ENCODE measurements at regions not wholly inside any gene's neighbourhood (a gene's known extent, or its start where the extent isn't known, plus 50 kb on each side); places are given as distances from the start of the nearest gene placed in this dataset.

DNA sequence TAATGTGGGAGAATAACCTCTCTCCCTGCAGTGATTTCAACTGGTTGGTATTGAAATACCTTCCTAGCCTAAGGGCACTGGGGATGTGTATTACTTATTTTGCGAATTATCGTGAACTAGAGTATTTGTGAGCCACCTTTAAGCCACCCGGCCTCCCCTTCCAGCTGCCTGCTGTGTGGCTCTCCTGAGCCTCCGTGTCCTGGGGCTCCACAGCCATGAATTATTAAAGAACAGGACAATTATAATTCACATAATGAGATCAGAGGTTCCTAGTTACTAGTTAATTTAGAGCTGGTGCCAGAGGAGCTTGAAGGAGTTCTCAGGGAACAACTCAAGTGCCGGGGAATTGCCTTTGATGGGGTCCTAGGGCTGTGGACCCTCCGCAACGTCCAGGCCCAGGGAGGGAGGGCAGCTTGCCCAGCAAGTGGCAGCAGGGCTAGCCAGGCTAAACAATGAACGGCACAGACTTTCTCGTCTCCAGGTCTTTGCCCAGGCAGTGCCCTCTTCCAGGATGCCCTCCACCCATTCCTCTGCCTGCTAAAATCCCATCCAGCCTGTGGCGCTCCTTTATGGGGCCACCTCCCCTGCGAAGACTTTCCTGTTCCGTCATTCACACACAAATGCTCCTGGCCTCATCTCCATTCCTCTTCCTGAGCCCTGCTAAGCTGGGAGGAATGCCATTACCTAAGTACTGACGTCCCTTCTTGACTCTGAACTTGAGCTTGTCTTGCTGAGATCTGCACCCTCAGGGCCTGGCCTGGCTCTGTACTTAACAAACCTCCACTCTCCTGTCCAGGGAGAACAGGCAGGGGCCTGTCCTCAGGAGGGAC lies 91.5 kb downstream of the RTL6 start:
- DNase-seq (ENCODE audit: low read depth, low spot score), result no peak
- Histone ChIP-seq H3K4me3 (replicated peaks in 1 of 3; ENCODE audit: insufficient read depth in 1 of 3, low read depth in 1 of 3, low read length in 3 of 3) (no peak overlapping the region), H3K36me3 (ENCODE audit: control insufficient read depth in 2 of 2, extremely low read depth in 1 of 2, insufficient read depth in 2 of 2, low read length in 2 of 2) (no peaks in the 10 kb centered on the region), H3K9me1 (replicated peaks; ENCODE audit: control insufficient read depth, extremely low read depth, insufficient read depth, low read length) (no peaks in the 10 kb centered on the region), H4K20me1 (replicated peaks; ENCODE audit: control insufficient read depth, extremely low read depth, insufficient read depth, low read length) (no peaks in the 10 kb centered on the region), H3K27me3 (ENCODE audit: control insufficient read depth in 2 of 2, insufficient read depth in 2 of 2, low read length in 2 of 2) (no peaks in the 10 kb centered on the region), H3K9me3 (replicated peaks; ENCODE audit: control insufficient read depth, insufficient read depth, low read length) (no peaks in the 10 kb centered on the region), H3K4me2 (ENCODE audit: insufficient read depth, low read length) (no peak overlapping the region), H3K4me1 (ENCODE audit: control insufficient read depth, extremely low read depth, insufficient read depth, low read length) (no peaks in the 10 kb centered on the region), H3K27ac (ENCODE audit: insufficient read depth, low read depth, low read length) (no peak overlapping the region), H3K9ac (replicated peaks; ENCODE audit: extremely low read depth, insufficient read depth, low read length) (no peak overlapping the region), H2AFZ (ENCODE audit: low read depth, low read length) (no peak overlapping the region), H3K79me2 (ENCODE audit: control insufficient read depth, insufficient read depth, low read length) (no peaks in the 10 kb centered on the region)
- no peak for FAIRE-seq
- BruUV-seq (replicated peaks), result no TSS peak
- POLR2A ChIA-PET, result no interaction called here
- CTCF ChIA-PET, result no interaction called here
- dilution Hi-C loops (cut with MboI; ENCODE audit: extremely low pct_ligation_motif_present, low sequenced_read_pairs), result no loop called here
- intact Hi-C loops (cut with micrococcal nuclease), result no loop called here
- TF ChIP-seq POLR2AphosphoS5 (IDR thresholded peaks at IDR 0.05; ENCODE audit: insufficient read depth, low read depth, low read length) (no peak), JUN (IDR thresholded peaks at IDR 0.05; ENCODE audit: borderline replicate concordance, insufficient read depth, insufficient read length, low read depth) (no peak), FOS (IDR thresholded peaks at IDR 0.05; ENCODE audit: borderline replicate concordance, insufficient read depth, low read length) (no peak), GATA2 (IDR thresholded peaks at IDR 0.05; ENCODE audit: insufficient read depth, insufficient read length, low read depth, low read length) (no peak), MYC (IDR thresholded peaks at IDR 0.05; ENCODE audit: low read depth, low read length) (no peak), POLR2A (IDR thresholded peaks at IDR 0.05; ENCODE audit: low read depth, low read length) (no peak), EZH2 (IDR thresholded peaks at IDR 0.05; ENCODE audit: borderline replicate concordance, low read depth, low read length, severe bottlenecking) (no peak)
- TF ChIP-seq, protein P1, sequence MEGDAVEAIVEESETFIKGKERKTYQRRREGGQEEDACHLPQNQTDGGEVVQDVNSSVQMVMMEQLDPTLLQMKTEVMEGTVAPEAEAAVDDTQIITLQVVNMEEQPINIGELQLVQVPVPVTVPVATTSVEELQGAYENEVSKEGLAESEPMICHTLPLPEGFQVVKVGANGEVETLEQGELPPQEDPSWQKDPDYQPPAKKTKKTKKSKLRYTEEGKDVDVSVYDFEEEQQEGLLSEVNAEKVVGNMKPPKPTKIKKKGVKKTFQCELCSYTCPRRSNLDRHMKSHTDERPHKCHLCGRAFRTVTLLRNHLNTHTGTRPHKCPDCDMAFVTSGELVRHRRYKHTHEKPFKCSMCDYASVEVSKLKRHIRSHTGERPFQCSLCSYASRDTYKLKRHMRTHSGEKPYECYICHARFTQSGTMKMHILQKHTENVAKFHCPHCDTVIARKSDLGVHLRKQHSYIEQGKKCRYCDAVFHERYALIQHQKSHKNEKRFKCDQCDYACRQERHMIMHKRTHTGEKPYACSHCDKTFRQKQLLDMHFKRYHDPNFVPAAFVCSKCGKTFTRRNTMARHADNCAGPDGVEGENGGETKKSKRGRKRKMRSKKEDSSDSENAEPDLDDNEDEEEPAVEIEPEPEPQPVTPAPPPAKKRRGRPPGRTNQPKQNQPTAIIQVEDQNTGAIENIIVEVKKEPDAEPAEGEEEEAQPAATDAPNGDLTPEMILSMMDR (IDR thresholded peaks at IDR 0.05; ENCODE audit: extremely low read depth in 1 of 2, insufficient read depth in 1 of 2, low read depth in 1 of 2, low read length in 2 of 2), result no peak
- TF ChIP-seq, protein P2, sequence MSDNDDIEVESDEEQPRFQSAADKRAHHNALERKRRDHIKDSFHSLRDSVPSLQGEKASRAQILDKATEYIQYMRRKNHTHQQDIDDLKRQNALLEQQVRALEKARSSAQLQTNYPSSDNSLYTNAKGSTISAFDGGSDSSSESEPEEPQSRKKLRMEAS (IDR thresholded peaks at IDR 0.05; ENCODE audit: insufficient read depth, insufficient read length), result no peak

All from endothelial cell of umbilical vein (primary cell).